SK-N-SH (cell line): ENCODE measurements at regions not wholly inside any gene's neighbourhood (a gene's known extent, or its start where the extent isn't known, plus 50 kb on each side); places are given as distances from the start of the nearest gene placed in this dataset.

ENCODE experiments used
- CHD2 ChIP-seq: fragments of 150-350 bp; IDR thresholded peaks from 2 replicates; pipeline ENCODE4 v1.6.1; 2018; ENCODE audit warnings: low read length; ENCODE audit not compliant: partially characterized antibody
- EP300 ChIP-seq, 2 experiments: IDR thresholded peaks; 2 replicates each; pipeline versions ENCODE4 v1.4.0 to v1.6.1; 2012; ENCODE audit warnings: borderline replicate concordance in 1 of 2, low read depth in 1 of 2, low read length in 1 of 2
- POLR2AphosphoS5 ChIP-seq: IDR thresholded peaks from 2 replicates; pipeline ENCODE4 v1.6.1; 2012; ENCODE audit warnings: low read depth, low read length
- TEAD4 ChIP-seq: IDR thresholded peaks from 2 replicates; pipeline ENCODE4 v1.4.0; 2012; ENCODE audit warnings: mild to moderate bottlenecking, borderline replicate concordance; ENCODE audit not compliant: insufficient read depth
- TF ChIP-seq, protein P1 (sequence below): IDR thresholded peaks from 2 replicates; pipeline ENCODE4 v1.4.0; 2012; ENCODE audit warnings: low read depth, borderline replicate concordance

DNA sequence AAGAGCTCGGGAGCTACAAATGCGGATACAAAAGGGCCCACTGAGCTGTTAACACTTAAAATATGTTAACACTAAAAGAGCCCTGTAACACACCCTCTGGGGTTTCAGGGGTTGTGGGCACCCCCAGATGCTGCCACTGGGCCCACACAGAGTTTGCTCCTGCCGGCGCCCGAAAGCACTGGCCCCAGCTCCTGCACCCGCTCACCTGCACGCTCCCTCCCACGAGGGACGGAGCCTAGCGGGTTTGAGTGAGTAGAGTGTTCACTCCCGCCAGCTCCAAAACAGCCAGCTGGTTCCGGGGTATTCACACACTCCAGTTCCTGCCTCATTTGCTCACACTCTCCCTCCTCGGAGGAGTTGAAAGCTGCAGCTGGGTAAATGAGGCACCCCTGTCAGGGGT, 357.7 kb downstream of the ETNK1 start:
- no peak for TF ChIP-seq CHD2
- no peak for TF ChIP-seq TEAD4
- TF ChIP-seq POLR2AphosphoS5: no peak
- TF ChIP-seq, protein P1, sequence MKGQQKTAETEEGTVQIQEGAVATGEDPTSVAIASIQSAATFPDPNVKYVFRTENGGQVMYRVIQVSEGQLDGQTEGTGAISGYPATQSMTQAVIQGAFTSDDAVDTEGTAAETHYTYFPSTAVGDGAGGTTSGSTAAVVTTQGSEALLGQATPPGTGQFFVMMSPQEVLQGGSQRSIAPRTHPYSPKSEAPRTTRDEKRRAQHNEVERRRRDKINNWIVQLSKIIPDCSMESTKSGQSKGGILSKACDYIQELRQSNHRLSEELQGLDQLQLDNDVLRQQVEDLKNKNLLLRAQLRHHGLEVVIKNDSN: no peak
- no peak for TF ChIP-seq EP300 (IDR thresholded peaks at IDR 0.05; ENCODE audit: borderline replicate concordance in 1 of 2, low read depth in 1 of 2, low read length in 1 of 2)
